Colonic mucosa (tissue), 4 donors: ENCODE measurements at regions not wholly inside any gene's neighbourhood (a gene's known extent, or its start where the extent isn't known, plus 50 kb on each side); places are given as distances from the start of the nearest gene placed in this dataset.
A peak's percentile ranks its signal among the peaks of the same experiment; 100 is the strongest.

Source experiments
- DNase-seq: peaks from one replicate; pipeline ENCODE4 v3.0.0-alpha.2; 2020
- H3K27ac ChIP-seq: fragments of 200-600 bp; one replicate; pipeline ENCODE4 v1.8.0; 2021
- H3K27me3 ChIP-seq: fragments of 200-600 bp; one replicate; pipeline ENCODE4 v1.8.0; 2021
- H3K36me3 ChIP-seq: fragments of 200-600 bp; one replicate; pipeline ENCODE4 v1.8.0; 2021
- H3K4me1 ChIP-seq: fragments of 200-600 bp; one replicate; pipeline ENCODE4 v1.8.0; 2021; ENCODE audit warnings: mild to moderate bottlenecking
- H3K4me3 ChIP-seq: fragments of 200-600 bp; one replicate; pipeline ENCODE4 v1.8.0; 2021
- H3K9ac ChIP-seq, 2 donors: one replicate each; pipeline ENCODE4 v1.7.0; 2013; ENCODE audit warnings: control low read depth in 2 of 2, low read depth in 2 of 2, low read length in 2 of 2
- H3K9me3 ChIP-seq: fragments of 200-600 bp; one replicate; pipeline ENCODE4 v1.8.0; 2021
- intact Hi-C: fragments of 100-400 bp; cut with DNase I; formaldehyde crosslinking; loops from one replicate; pipeline ENCODE4 v1.14.1; 2022
- TF ChIP-seq, protein P1 (sequence below): fragments of 200-600 bp; IDR thresholded peaks from one replicate; pipeline ENCODE4 v1.8.0; 2022; ENCODE audit warnings: antibody characterized with exemption, mild to moderate bottlenecking
- donor health status: healthy.
- donor health status: DM: no; HTN: no; CAD: no.
- donor health status: DM: no; HTN: no; CAD: no.

GRCh38 chr11:116500026-116500946 lies 272.5 kb downstream of the BUD13 start:
- no peaks in the 10 kb centered on the region for H3K27me3 ChIP-seq
- TF ChIP-seq, protein P1, sequence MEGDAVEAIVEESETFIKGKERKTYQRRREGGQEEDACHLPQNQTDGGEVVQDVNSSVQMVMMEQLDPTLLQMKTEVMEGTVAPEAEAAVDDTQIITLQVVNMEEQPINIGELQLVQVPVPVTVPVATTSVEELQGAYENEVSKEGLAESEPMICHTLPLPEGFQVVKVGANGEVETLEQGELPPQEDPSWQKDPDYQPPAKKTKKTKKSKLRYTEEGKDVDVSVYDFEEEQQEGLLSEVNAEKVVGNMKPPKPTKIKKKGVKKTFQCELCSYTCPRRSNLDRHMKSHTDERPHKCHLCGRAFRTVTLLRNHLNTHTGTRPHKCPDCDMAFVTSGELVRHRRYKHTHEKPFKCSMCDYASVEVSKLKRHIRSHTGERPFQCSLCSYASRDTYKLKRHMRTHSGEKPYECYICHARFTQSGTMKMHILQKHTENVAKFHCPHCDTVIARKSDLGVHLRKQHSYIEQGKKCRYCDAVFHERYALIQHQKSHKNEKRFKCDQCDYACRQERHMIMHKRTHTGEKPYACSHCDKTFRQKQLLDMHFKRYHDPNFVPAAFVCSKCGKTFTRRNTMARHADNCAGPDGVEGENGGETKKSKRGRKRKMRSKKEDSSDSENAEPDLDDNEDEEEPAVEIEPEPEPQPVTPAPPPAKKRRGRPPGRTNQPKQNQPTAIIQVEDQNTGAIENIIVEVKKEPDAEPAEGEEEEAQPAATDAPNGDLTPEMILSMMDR: no peak

DNA sequence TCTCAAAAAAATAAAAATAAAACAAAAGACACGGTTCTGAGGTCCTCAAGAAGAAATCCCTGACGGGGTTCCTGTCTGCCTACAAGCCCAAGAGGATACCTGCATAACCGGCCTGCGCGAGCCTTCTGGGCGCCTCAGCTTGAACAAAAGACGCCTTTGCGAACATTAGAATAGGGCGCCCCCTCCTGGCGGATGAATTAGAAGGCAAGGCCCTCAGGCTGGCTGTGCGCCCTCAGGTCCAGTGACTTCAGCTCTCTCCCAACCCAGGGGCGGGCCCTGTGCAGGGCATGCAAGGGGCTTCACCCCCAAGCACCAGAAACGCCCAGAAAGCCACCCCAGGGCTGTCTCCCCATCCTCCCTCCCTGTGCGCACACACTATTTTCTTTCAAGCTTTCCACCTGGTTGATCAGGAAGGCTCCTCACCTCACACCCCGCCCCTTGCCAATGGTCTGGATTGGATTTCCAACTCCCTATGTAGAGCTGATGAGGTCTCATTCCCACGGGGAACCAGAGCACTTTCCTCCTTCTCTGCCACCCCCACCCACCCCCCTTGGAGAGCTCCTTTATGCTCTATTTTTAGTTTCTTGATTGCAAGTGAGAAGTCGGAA lies 273.3 kb downstream of the BUD13 start:
- TF ChIP-seq, protein P1: peak; percentile 60
- DNase-seq: peak; percentile 88
- intact Hi-C loops: loop anchor here (2.0 kb wide), 1 partner anchor 143 kb away; no protein-coding TSS in a partner anchor
- Histone ChIP-seq H3K36me3 (no peaks in the 10 kb centered on the region), H3K4me3 (no peak overlapping the region), H3K9me3 (no peaks in the 10 kb centered on the region), H3K9ac (no peak overlapping the region), H3K27me3 (no peaks in the 10 kb centered on the region), H3K27ac (no peak overlapping the region), H3K4me1 (no peaks in the 10 kb centered on the region)

More at GRCh38 chr11:116500026-116500946, 272.5 kb downstream of the BUD13 start:
- Histone ChIP-seq H3K9me3 (no peaks in the 10 kb centered on the region), H3K9ac (no peak overlapping the region), H3K4me1 (no peaks in the 10 kb centered on the region), H3K4me3 (no peak overlapping the region), H3K36me3 (no peaks in the 10 kb centered on the region), H3K27ac (no peak overlapping the region)
- no peak for DNase-seq
- intact Hi-C loops: loop anchor here (2.0 kb wide), 1 partner anchor 143 kb away; no protein-coding TSS in a partner anchor

DNA sequence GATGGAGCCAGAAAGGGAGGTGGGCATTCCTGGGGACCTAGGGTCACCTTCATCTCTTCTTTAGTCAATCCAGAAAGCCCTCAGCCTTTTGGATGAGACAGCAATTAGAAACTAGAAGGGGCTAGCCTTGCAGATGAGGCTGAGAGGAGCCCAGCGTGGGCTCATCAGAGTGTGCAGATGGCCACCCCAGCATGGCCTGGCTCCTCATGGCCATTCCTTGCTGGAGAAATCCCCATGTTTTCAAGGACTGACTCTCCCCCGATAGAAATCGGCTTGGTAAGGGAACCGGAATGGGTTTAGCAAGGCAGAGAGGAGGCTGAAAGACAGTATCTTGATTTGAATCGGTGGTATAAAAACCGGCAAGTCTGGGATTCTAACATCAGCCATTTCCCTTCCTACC lies 274.6 kb downstream of the BUD13 start:
- Histone ChIP-seq H3K27me3 (no peaks in the 10 kb centered on the region), H3K36me3 (no peaks in the 10 kb centered on the region), H3K4me1 (no peaks in the 10 kb centered on the region), H3K9ac (no peak overlapping the region), H3K9me3 (no peaks in the 10 kb centered on the region), H3K27ac (no peak overlapping the region), H3K4me3 (no peak overlapping the region)
- no peak for DNase-seq
- TF ChIP-seq, protein P1: no peak
- intact Hi-C loops: no loop called here

DNA sequence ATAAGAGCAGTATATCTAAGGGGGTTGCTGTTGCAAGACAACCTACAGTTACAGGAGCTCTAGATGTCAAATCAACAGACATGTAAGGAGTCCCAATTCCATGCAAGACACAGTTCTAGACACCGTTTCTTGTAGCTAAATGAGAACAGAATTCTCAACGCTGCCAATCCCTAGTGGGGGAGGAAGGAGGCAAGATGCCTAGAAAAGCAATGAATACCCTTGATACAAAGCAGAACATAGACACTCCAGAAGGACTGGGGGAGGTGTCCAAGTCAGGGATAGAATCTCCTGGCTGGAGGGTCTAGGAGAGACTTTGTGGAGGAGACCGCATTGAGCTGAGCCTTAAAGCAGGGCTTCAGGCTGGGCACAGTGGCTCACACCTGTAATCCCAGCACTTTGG lies 280.2 kb downstream of the BUD13 start:
- H3K27me3 ChIP-seq: no peaks in the 10 kb centered on the region
- H3K4me3 ChIP-seq: no peak overlapping the region
- DNase-seq: no peak
- no peak overlapping the region for H3K27ac ChIP-seq
- no peaks in the 10 kb centered on the region for H3K9me3 ChIP-seq
- intact Hi-C loops: no loop called here
- H3K4me1 ChIP-seq: no peaks in the 10 kb centered on the region
- TF ChIP-seq, protein P1: no peak
- no peaks in the 10 kb centered on the region for H3K36me3 ChIP-seq
- H3K9ac ChIP-seq: no peak overlapping the region

GRCh38 chr11:116488836-116489389 lies 283.9 kb downstream of the BUD13 start:
- intact Hi-C loops: no loop called here
- Histone ChIP-seq H3K4me3 (no peak overlapping the region), H3K4me1 (no peaks in the 10 kb centered on the region), H3K36me3 (no peaks in the 10 kb centered on the region), H3K27ac (no peak overlapping the region), H3K27me3 (no peaks in the 10 kb centered on the region), H3K9me3 (no peaks in the 10 kb centered on the region), H3K9ac (no peak overlapping the region)
- TF ChIP-seq, protein P1: no peak
- no peak for DNase-seq
